Ovary (tissue), 3 donors: ENCODE measurements at regions not wholly inside any gene's neighbourhood (a gene's known extent, or its start where the extent isn't known, plus 50 kb on each side); places are given as distances from the start of the nearest gene placed in this dataset.

Experiments used
- EP300 ChIP-seq: sonication (generic); formaldehyde crosslinking; IDR thresholded peaks from one replicate; pipeline ENCODE4 v1.6.1; 2017; ENCODE audit warnings: antibody characterized with exemption
- POLR2A ChIP-seq: fragments of 450-650 bp; IDR thresholded peaks from one replicate; pipeline ENCODE4 v1.6.1; 2017; ENCODE audit warnings: antibody characterized with exemption, mild to moderate bottlenecking, moderate library complexity
- TF ChIP-seq, protein P1 (sequence below), 3 donors: fragments of 450-650 bp in 2 of 3; fragments of 200-600 bp in 1 of 3; IDR thresholded peaks; one replicate each; pipeline versions ENCODE4 v1.5.1 to v1.8.0; 2016 to 2022; ENCODE audit warnings: antibody characterized with exemption in 3 of 3, mild to moderate bottlenecking in 1 of 3
- donor health status: DM: no; HTN: no; CAD: no.

DNA sequence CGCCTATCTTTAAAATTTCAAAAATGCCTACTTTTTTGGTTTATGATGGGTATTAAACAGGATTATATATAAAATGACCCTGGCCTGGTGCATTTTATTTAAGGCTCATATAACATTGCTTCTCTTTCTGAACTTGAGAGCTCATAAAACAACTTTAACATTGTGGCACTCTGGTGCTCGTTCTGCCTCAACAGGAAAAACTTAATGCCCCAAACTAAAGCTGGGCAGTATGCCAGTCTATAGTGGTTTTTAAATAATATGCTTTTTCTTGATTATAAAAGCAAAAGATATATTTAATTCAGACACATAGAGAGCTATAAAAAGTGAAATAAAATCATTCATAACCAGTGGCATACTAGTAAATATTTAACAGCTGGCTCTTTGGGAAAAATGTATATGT is 269.3 kb upstream of the GULP1 start:
- TF ChIP-seq, protein P1, sequence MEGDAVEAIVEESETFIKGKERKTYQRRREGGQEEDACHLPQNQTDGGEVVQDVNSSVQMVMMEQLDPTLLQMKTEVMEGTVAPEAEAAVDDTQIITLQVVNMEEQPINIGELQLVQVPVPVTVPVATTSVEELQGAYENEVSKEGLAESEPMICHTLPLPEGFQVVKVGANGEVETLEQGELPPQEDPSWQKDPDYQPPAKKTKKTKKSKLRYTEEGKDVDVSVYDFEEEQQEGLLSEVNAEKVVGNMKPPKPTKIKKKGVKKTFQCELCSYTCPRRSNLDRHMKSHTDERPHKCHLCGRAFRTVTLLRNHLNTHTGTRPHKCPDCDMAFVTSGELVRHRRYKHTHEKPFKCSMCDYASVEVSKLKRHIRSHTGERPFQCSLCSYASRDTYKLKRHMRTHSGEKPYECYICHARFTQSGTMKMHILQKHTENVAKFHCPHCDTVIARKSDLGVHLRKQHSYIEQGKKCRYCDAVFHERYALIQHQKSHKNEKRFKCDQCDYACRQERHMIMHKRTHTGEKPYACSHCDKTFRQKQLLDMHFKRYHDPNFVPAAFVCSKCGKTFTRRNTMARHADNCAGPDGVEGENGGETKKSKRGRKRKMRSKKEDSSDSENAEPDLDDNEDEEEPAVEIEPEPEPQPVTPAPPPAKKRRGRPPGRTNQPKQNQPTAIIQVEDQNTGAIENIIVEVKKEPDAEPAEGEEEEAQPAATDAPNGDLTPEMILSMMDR (IDR thresholded peaks at IDR 0.05) = no peak
- TF ChIP-seq POLR2A (no peak), EP300 (no peak)
